Stimulated activated CD8-positive, alpha-beta memory T cell treated with anti-CD3 and anti-CD28 coated beads, Interleukin-15, amount 100 ng/mL, for 24 hours (primary cell): ENCODE measurements at regions not wholly inside any gene's neighbourhood (a gene's known extent, or its start where the extent isn't known, plus 50 kb on each side); places are given as distances from the start of the nearest gene placed in this dataset.
"Not testable (repeated sequence)": the region's sequence is repeated elsewhere in the genome, so short reads cannot be mapped to it uniquely, and the experiment has no call there.

Experiments
- DNase-seq: peaks from one replicate; pipeline ENCODE4 v3.0.0-alpha.2; 2020; ENCODE audit warnings: low read depth

GRCh38 chr22:48636746-48637145 is 1190.9 kb downstream of the BRD1 start:
- DNase-seq: no peak

- no peak for DNase-seq
Observed at GRCh38 chr22:48635816-48636215, 1191.9 kb downstream of the BRD1 start.

GRCh38 chr22:48635031-48635430 is 1192.6 kb downstream of the BRD1 start:
- no peak for DNase-seq

GRCh38 chr22:48633996-48634836 is 1193.5 kb downstream of the BRD1 start:
- no peak for DNase-seq

- DNase-seq: no peak
Observed at GRCh38 chr22:48632646-48633246, 1194.9 kb downstream of the BRD1 start.

GRCh38 chr22:48631288-48631863 is 1196.3 kb downstream of the BRD1 start:
- no peak for DNase-seq

- no peak for DNase-seq
Observed at GRCh38 chr22:48630848-48631247, 1196.8 kb downstream of the BRD1 start.

- DNase-seq: no peak
Observed at GRCh38 chr22:48630433-48630754, 1197.3 kb downstream of the BRD1 start.

GRCh38 chr22:48629631-48630432 is 1197.8 kb downstream of the BRD1 start:
- DNase-seq: no peak

GRCh38 chr22:48628891-48629543 is 1198.7 kb downstream of the BRD1 start:
- DNase-seq: no peak

- no peak for DNase-seq
Observed at GRCh38 chr22:48627966-48628365, 1199.7 kb downstream of the BRD1 start.

- no peak for DNase-seq
Observed at GRCh38 chr22:48627203-48627602, 1200.5 kb downstream of the BRD1 start.

GRCh38 chr22:48624401-48624800 is 1203.3 kb downstream of the BRD1 start:
- DNase-seq: no peak

- DNase-seq: no peak
Observed at GRCh38 chr22:48622891-48623545, 1204.7 kb downstream of the BRD1 start.

- no peak for DNase-seq
Observed at GRCh38 chr22:48621085-48621484, 1206.6 kb downstream of the BRD1 start.

GRCh38 chr22:48620460-48620859 is 1207.2 kb downstream of the BRD1 start:
- DNase-seq: not testable (repeated sequence)

- DNase-seq: no peak
Observed at GRCh38 chr22:48619721-48620120, 1208.0 kb downstream of the BRD1 start.

GRCh38 chr22:48618326-48618725 is 1209.3 kb downstream of the BRD1 start:
- no peak for DNase-seq

- no peak for DNase-seq
Observed at GRCh38 chr22:48616656-48617055, 1211.0 kb downstream of the BRD1 start.

GRCh38 chr22:48615171-48616008 is 1212.3 kb downstream of the BRD1 start:
- no peak for DNase-seq
